ENCODE measurements at regions not wholly inside any gene's neighbourhood (a gene's known extent, or its start where the extent isn't known, plus 50 kb on each side); places are given as distances from the start of the nearest gene placed in this dataset.

DNA sequence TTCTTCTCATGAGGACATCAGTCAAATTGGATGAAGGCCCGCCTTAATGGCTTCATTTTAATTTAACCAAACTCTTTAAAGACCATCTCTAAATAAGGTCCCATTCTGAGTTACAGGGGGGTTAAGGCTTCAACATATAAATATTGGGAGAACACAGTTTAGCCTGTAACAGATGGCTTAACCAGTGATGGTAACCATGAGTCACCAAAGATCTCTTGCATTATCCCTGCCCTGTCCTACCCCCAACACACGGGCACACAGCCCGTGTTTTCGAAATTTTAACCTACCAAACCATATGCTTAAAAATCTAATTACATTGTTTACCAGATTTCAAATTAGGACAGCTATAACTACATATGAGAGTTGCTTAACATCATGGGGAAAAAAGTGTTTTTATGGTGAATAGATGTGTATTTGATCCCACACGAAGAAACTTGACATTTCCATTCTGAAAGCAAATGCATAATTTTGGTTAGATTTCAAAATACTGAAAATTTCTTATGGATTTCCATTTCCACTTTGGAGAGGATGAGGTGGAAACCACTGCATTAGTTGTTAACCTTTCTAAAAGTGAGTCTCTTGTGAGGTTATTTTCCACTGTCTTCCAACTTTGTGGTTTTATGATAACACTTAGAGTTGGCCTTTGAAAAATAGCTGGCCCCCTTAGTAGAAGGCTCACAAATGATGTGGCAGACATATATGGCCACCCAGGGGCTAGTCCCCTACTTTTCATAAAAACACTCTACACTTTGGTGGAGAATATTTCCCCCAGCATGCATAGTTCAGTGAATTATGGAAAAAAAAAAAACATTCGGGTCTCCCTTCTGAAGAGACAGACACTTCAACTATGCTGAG is 849.3 kb downstream of the TLE1 start:
- no peak for DNase-seq (ENCODE audit: low spot score)

DNA sequence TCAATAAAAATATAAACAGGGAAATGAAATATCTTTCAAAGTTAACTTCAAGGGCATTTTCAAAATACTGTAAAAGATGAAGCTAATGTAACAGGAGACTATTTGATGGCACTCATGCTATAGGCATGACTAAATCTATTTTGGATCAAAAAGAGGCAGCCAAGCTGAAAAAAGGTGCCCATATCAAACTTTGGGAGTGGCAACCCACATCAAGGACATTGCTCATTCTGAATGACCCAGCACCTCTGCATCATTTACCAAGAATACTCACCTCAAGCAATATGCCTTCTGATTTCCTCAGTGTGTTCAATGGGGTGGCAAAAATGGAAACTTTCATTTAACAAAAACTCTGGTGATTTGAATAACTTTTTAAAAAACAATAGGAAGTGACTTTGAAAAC is 853.3 kb downstream of the TLE1 start:
- DNase-seq (ENCODE audit: low spot score): no peak

DNA sequence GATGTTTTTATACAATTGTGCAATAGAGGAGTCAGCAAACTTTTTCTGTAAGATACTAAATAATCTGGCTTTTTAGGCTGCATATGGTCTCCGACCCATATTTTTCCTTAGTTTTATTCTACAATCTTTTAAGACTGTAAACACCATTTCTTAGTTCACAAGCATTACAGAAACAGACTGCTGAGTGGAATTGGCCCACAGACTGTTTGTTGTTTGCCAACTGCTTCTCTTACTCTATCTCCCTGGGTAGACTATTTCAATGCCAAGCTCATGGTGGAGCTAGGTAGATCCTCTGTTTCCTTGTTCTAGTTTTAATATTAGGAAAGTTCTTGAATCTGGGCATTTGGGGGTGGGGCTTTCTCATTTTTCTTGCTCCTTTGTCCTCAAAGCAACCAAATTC is 857.6 kb downstream of the TLE1 start:
- no peak for DNase-seq (ENCODE audit: low spot score)

DNA sequence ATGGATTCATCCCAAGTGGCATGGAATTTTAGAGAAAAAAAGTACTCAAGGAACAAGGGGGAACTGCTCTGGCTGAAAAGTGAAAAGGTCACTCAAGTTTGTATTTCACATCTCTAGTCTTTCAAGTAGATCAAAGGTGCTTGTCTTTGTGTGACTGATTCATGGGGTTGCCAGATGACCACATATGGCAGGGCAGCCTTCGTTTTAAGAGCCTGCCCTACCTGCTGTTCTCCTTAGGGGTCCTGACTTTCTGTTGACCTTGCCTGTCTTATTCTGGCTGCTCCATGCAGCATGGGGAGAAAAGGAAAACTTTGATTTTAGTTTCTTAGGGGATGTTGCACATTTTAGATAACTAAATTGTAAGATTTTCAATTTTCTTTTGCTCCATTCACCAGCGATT is 877.7 kb downstream of the TLE1 start:
- no peak for DNase-seq (ENCODE audit: low spot score)

DNA sequence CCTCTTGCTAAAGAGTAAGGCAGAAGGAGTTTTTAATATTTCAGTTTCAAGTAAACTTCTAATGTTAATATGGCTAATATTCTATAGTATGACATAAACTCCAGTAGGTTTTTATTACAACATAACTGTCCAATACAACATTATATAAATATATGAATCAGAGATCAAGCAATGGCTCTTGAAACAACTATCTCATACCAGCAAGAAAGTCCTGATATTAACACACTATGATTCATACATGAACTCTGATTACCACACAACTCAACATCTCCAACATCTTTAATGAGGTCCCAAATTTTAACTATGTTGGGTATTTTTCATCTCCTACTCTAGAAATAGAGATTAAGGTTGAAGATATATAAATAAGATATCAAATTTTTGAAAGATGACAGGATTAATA is 878.3 kb downstream of the TLE1 start:
- no peak for DNase-seq (ENCODE audit: low spot score)

DNA sequence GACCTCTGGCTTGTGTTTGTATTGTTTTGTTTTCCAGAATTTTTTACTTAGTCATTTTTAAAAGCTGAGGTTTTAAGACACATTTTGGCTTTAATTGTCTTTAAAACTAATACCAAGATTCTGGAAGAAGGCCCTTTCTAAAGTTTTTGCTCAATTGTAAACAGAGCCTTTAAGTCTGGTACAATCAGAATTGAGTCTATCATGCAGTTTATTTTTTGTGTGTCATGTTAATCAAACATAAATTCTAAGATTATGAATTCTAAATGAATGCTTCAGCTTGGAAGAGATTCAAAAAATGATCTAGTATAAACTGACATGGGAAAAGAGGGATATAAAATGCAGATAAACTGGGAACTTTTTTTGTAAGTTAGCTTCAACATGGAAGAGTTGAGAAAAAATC is 882.7 kb downstream of the TLE1 start:
- no peak for DNase-seq (ENCODE audit: low spot score)

DNA sequence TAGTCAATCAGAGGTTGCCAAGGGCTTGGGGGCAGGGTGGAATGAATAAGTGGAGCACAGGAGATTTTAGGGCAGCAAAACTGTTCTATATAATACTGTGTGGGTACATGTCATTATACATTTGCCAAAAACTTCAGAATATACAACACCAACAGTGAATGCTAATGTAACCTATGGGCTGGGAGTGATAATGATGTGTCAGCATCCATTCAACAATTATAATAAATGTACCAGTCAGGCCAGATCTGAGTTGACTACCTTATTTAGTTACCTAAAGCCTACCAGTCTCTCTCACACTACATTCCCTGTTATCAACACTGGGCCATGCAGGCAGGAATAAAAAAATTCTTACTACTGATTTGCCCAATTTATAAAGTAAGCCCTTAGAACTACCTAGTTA is 884.5 kb downstream of the TLE1 start:
- no peak for DNase-seq (ENCODE audit: low spot score)

DNA sequence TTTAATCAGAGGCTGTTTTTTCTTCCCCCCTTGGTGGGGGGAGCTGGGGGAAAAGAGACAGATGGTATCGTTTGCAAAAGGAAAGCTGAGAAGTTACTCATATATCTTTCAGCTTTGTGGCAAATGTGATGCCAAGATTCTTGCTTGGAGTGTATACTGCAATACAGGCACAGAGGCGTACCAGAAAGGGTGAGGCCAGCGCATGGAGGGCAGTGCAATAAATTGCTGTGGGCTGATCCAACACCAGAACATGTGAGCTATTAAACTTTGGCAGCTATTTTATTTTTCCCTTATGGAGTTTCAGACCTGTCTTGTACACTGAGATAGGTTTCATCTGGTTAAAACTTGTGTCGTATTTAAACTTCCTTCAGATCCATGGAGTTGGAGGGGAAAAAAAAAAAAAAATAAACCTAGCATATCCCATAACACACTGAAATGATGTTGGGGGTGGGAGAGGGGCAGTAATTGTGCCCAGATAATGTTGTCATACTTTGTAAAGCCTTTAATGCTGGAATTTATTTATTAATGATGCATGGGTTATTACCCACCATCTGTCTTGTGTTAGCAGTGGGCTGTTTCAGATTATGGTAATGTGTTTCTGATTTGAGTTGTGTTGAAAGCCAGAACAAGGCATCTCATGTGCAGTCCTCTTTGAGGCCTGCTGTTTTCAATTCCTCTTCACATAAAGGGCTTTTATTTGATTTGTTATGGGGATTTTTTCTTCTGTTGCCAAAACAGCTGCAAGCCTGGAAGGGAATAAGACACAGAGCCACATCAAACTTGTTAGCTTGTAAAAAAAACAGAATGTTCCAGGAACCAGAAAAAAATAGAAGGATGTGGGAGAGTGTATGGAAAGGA is 891.3 kb downstream of the TLE1 start:
- DNase-seq (ENCODE audit: low spot score): peak; percentile 60

DNA sequence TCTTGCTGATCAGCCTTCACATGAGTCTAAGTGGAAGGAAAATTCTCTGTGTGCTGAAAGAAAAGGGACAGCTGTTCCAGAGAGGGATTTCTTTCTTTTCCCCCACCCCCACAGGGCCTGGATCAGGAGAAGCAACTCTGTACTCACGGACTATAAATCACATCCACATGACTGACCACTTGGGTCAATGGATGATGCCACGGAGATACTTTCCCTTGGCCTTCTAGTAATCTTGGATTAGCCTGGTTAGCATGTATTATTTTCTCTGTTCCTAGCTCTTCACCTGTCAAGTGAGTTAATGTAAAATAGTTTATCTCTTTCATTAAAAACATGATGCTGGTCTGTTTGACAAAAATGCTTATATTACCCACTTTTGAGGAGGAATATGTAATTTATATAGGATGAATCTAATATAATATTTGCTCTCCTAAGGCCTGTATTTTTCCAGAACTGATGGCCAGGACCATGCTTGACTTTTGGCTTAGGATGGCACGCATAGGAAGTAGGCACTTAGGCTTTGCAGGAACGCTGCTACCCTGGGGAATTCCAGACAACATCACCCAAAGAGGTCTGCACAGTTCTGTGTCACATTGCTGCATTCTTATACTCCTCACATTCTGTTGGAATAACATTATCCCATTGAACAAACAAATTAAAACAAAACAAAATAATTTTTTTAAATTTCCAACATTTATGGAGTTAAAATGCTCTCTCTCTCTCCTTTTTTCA is 892.1 kb downstream of the TLE1 start:
- no peak for DNase-seq (ENCODE audit: low spot score)

DNA sequence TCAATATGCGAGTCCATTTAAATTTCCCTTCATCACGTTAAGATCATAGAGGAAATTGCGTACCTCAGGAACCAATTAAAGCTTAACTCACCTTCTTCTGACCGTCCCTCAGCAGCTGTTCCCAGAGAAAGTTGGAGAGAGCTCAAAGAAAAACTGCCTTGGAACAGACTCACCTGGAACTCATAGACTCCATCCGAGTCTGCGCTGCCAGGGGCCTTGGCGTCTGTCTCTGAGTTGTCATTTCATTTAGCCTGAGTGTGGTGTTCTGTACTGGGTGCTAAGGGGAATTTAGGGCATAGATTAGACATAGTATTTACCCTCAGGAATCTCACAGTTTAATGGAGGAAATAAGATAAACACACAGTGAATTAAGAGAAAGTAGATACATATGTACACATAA is 892.7 kb downstream of the TLE1 start:
- no peak for DNase-seq (ENCODE audit: low spot score)

DNA sequence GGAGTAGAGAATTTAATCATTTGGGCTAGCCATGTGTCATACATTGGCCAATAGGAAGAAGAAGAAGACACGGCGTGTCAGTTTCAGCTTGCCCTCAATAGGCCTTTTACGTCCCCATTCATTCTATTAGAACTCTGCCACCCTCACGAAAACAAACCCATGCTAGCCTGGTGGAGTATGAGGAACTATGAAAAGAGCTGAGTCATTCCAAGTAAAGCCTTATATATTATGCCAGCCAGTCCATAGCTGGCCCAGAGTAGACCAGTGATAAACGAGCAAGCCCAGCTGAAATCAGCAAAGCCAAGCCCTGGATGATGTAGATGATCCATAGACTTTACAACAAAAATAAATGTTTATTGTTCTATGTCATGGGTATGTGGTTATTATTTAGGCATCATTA is 895.1 kb downstream of the TLE1 start:
- DNase-seq (ENCODE audit: low spot score): no peak

DNA sequence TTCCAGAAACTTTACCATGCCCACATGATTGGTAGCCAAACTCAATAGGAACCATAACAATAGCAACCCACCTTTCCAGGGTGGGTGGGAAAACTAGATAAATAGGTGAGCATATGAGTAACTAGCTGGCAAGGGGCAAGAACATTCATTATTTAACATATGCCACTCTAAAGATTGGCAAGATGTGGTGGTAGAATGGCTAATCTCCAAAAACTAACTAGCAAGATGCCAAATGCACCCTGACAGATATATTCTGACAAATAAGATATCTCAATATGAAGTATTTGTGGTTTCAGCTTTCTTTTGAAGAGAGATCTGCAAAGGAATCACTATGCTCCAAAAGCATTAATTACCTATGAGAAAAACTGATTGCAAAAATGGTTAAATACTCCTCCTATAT is 895.6 kb downstream of the TLE1 start:
- DNase-seq (ENCODE audit: low spot score): no peak

DNA sequence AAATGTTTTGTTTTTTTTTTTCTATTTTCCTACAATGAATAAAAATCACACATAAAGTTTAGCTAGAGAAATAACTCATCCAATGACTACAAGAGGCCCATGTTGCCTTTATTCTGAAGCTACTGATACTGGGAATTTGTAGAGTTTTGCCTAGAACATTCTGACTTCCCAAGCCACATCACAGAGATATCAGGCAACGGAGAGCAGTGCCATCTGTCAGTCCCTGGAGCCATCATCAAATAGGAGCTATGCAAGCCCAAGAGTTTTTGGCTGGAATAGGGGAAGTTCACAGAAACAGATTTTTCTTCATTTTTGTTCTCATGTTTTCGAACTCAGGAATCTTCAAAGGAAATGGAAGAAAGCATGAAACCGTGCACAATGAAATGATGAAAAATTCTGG is 896.6 kb downstream of the TLE1 start:
- DNase-seq (ENCODE audit: low spot score): no peak

DNA sequence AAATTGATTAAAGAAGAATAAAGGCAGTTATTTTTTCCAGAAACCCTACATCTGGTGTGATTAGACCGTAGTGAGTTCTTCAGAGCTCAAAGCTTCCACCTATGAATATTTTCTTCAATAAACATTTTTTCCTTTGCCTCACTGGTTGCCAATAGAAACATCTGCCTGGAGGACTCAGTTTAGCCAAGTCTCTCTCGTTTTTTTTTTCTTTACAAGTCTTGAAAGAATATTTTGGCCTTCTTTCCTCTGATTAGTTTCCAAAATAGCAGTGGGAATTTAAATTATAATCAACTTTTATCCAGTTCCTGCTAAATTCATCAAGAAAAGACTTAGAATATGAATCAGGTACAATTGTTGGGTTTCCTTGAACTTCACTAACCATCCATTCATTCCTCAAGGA is 897.5 kb downstream of the TLE1 start:
- no peak for DNase-seq (ENCODE audit: low spot score)

DNA sequence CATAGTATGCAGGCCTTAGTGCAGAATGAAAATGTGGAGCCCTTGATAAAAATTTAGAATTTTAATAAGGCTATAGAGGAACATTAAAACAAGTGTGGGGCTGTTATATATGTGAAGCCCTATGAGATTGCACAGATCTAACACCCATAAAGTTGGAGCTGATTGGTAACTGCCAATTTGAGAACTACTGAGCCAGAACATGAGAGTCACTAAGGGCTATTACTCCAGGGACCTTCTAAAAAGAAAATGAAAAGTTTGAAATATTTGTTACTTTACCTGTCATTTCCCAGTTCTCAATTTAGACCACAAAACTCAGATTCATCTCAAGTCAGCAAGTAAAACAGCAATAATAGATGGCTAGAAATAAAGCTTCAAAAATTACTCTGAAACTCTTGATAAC is 898.6 kb downstream of the TLE1 start:
- no peak for DNase-seq (ENCODE audit: low spot score)

DNA sequence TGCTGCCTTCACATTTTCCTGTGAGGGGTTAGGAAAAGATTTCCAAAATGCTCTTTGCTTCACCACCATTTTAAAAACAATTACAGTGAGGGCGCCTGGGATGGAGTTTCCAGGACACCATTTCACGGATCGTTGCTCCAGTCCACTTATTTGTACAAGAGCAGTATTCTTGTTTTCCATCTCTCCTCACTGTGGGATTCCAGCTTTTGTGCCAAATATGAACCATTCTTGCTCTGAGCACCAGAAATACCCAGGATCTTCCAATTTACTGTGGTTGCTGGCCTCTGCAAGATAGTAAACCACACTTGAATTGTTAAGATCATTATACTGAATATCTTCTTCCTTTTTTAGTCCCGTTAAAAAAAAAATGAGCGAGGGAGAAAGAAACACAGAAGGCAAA is 899.5 kb downstream of the TLE1 start:
- DNase-seq (ENCODE audit: low spot score): no peak

DNA sequence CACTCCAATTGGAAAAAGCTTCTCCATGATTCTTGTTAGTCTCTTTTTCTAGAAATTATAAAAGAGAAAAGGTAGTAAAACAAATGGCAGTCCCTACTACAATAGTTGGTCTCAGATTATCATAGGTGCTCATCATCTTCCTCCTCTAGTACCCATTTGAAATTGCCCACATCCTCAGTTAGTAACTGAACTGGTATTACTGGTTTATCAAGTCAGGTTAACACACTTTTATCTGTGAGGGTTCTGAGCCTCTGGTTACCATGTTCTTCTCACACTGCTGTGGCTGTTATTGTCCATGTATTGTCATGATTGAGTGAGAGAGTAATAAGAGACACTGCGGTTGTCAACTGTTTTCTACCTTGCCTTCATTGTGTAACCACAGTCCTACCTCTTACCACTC is 901.7 kb downstream of the TLE1 start:
- no peak for DNase-seq (ENCODE audit: low spot score)

DNA sequence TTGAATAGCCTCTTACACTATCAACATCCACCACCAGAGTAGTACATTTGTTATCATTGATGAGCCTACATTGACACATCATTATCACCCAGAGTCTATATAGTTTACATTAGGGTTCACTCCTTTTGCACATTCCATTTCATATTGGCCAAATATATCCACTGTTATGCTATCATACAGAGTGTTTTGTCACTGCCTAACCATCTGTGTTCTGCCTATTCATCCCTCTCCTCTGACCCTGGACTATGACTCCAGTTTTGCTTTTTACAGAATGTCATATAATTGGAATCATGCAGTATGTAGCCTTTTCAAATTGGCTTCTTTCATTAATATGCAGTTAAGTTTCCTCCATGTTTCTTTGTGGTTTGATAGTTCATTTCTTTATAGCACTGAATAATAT is 904.7 kb downstream of the TLE1 start:
- DNase-seq (ENCODE audit: low spot score): no peak

DNA sequence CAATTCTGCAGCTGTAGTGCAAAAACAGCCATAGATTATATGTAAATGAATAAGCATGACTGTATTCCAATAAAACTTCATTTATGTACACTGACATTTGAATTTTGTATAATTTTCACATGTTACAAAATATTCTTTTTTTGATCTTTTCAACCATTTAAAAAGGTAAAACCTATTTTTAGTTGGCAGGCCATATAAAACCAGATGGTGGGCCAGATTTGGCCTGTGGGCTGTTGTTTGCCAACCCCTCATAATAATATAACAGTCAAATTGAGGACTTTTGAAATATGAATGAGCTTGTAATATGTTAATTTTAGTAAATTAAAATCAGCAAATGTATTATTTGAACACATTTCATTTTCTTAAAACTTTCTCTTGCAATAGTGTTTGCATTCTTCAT is 913.4 kb downstream of the TLE1 start:
- DNase-seq (ENCODE audit: low spot score): no peak

DNA sequence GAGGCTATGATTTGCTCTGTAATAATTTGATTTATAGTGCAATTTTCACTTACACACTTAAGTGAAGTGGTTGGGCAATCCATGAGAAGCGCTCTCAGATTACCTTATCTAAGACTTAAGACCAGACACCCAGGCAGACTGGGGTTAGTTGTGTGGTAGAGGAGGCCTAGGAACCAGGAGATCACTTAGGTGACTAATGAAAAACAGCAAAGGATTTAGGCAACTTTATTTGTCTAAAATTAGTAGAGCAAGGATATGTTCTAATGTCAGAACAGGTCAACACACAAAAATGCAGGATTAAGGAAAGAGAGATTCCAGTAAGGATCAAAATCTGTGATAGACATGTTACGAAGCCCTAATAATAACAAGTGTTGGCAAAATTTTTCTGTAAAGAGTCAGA is 913.8 kb downstream of the TLE1 start:
- no peak for DNase-seq (ENCODE audit: low spot score)

DNA sequence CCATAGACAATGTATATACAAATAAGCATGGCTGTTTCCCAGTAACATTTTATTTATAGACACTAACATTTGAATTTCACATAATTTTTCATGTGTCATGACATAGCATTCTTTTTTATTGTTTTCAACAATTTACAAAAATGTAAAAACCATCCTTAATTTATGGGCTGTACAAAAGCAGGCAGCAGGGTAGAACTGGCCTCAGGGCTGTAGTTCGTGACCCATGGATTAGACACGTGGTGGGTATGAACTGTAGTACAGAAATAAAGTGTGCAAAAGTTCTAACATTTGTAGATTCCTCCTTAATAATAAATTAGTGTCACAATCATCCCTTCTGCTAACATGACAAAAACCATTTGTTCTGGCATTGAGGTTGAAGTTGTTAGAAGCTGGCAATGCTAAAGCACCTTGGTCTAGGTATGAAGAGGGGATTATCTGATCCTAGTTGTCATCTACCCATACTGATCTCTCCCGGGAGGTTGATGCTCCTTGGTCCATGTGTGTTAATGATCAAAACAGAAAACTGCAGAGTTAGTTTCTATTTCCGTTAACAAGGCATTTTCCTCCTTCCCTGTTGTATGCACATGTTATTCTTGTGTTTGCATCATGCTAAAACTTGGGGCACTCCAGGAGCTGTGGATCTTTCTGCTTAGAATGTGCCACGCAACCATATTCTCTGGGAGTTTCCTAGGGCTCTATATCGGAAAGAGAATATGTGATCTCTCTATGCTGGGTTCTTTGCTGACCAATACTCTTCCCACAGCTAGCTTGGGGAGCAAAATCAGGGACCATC is 917.6 kb downstream of the TLE1 start:
- no peak for DNase-seq (ENCODE audit: low spot score)

DNA sequence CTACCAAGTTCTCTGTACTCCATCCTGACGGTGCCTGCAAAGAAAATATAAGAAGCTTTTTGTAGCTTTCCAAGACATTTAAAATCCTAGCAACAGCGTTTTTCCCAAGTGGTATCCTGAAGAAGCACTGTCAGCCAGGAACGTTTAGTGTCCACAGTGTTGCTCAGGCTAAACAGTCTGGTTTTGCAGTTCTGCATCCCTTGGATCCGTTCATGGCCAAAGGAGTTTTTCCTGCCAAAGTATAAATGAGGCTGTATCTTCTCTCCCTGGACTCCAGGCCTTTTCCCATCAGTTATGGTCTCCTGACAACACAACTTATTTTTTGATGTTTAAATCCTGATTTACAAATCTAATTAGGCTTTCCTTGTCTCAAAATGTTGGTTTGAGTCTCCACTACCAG is 925.8 kb downstream of the TLE1 start:
- no peak for DNase-seq (ENCODE audit: low spot score)
